GM10266 (cell line): ENCODE measurements at regions not wholly inside any gene's neighbourhood (a gene's known extent, or its start where the extent isn't known, plus 50 kb on each side); places are given as distances from the start of the nearest gene placed in this dataset.

Experiments
- DNase-seq: peaks from one replicate; pipeline ENCODE4 v3.0.0; 2012; ENCODE audit errors: extremely low spot score
- CTCF ChIP-seq: IDR thresholded peaks from 2 replicates; pipeline ENCODE4 v1.5.1; 2012; ENCODE audit warnings: mild to moderate bottlenecking, low read depth; ENCODE audit not compliant: control insufficient read depth, insufficient read depth; ENCODE audit errors: missing control alignments

GRCh38 chr20:39095870-39096269 lies 133.7 kb downstream of the DHX35 start:
- TF ChIP-seq CTCF: no peak
- no peak for DNase-seq

- no peak for TF ChIP-seq CTCF
- no peak for DNase-seq
These were observed 132.2 kb downstream of the DHX35 start for GRCh38 chr20:39094391-39094790.

GRCh38 chr20:39092733-39093410 lies 130.7 kb downstream of the DHX35 start:
- TF ChIP-seq CTCF: no peak
- DNase-seq: no peak

GRCh38 chr20:39090906-39091305 lies 128.8 kb downstream of the DHX35 start:
- DNase-seq: no peak
- TF ChIP-seq CTCF: no peak

- no peak for TF ChIP-seq CTCF
- no peak for DNase-seq
These were observed 127.7 kb downstream of the DHX35 start for GRCh38 chr20:39089797-39090196.
